ENCODE measurements at regions not wholly inside any gene's neighbourhood (a gene's known extent, or its start where the extent isn't known, plus 50 kb on each side); places are given as distances from the start of the nearest gene placed in this dataset.
"Not testable (repeated sequence)": the region's sequence is repeated elsewhere in the genome, so short reads cannot be mapped to it uniquely, and the experiment has no call there.

- Mint-ChIP-seq H3K4me1 (ENCODE audit: low read depth) (no peaks in the 10 kb centered on the region), H3K9me3 (no peaks in the 10 kb centered on the region), H3K27me3 (peaks cover 7% of the 10 kb centered on the region), H3K4me3 (no peak overlapping the region), H3K36me3 (ENCODE audit: low read depth) (no peaks in the 10 kb centered on the region), H3K27ac (no peak overlapping the region)
These were observed 193.2 kb downstream of the LNPK start for GRCh38 chr2:175808858-175809257.

- Mint-ChIP-seq H3K36me3 (ENCODE audit: low read depth) (no peaks in the 10 kb centered on the region), H3K27ac (no peak overlapping the region), H3K27me3 (peaks cover 7% of the 10 kb centered on the region), H3K4me1 (ENCODE audit: low read depth) (no peaks in the 10 kb centered on the region), H3K4me3 (no peak overlapping the region), H3K9me3 (no peaks in the 10 kb centered on the region)
These were observed 194.0 kb downstream of the LNPK start for GRCh38 chr2:175808078-175808477.

GRCh38 chr2:175807031-175807873 is 194.8 kb downstream of the LNPK start:
- H3K4me1 Mint-ChIP-seq (ENCODE audit: low read depth) = no peaks in the 10 kb centered on the region
- no peak overlapping the region for H3K4me3 Mint-ChIP-seq
- H3K27ac Mint-ChIP-seq = no peak overlapping the region
- no peaks in the 10 kb centered on the region for H3K9me3 Mint-ChIP-seq
- H3K27me3 Mint-ChIP-seq = peaks cover 10% of the 10 kb centered on the region
- H3K36me3 Mint-ChIP-seq (ENCODE audit: low read depth) = no peaks in the 10 kb centered on the region

- H3K4me1 Mint-ChIP-seq (ENCODE audit: low read depth) = no peaks in the 10 kb centered on the region
- H3K27me3 Mint-ChIP-seq = peaks cover 12% of the 10 kb centered on the region
- H3K9me3 Mint-ChIP-seq = no peaks in the 10 kb centered on the region
- H3K4me3 Mint-ChIP-seq = no peak overlapping the region
- H3K36me3 Mint-ChIP-seq (ENCODE audit: low read depth) = no peaks in the 10 kb centered on the region
- H3K27ac Mint-ChIP-seq = no peak overlapping the region
These were observed 195.5 kb downstream of the LNPK start for GRCh38 chr2:175806570-175806969.

- Mint-ChIP-seq H3K36me3 (ENCODE audit: low read depth) (no peaks in the 10 kb centered on the region), H3K4me1 (ENCODE audit: low read depth) (no peaks in the 10 kb centered on the region), H3K27me3 (peaks cover 12% of the 10 kb centered on the region), H3K9me3 (no peaks in the 10 kb centered on the region), H3K4me3 (no peak overlapping the region), H3K27ac (no peak overlapping the region)
These were observed 196.0 kb downstream of the LNPK start for GRCh38 chr2:175806125-175806490.

- Mint-ChIP-seq H3K27me3 (peaks cover 12% of the 10 kb centered on the region), H3K36me3 (ENCODE audit: low read depth) (no peaks in the 10 kb centered on the region), H3K4me1 (ENCODE audit: low read depth) (no peaks in the 10 kb centered on the region), H3K27ac (no peak overlapping the region), H3K4me3 (no peak overlapping the region), H3K9me3 (no peaks in the 10 kb centered on the region)
These were observed 196.5 kb downstream of the LNPK start for GRCh38 chr2:175805442-175806124.

GRCh38 chr2:175804122-175804521 is 197.9 kb downstream of the LNPK start:
- H3K9me3 Mint-ChIP-seq = no peaks in the 10 kb centered on the region
- no peak overlapping the region for H3K4me3 Mint-ChIP-seq
- peaks cover 8% of the 10 kb centered on the region for H3K27me3 Mint-ChIP-seq
- H3K36me3 Mint-ChIP-seq (ENCODE audit: low read depth) = no peaks in the 10 kb centered on the region
- H3K27ac Mint-ChIP-seq = no peak overlapping the region
- no peaks in the 10 kb centered on the region for H3K4me1 Mint-ChIP-seq (ENCODE audit: low read depth)

- H3K27ac Mint-ChIP-seq; H3K9me3 Mint-ChIP-seq; H3K36me3 Mint-ChIP-seq (ENCODE audit: low read depth); H3K27me3 Mint-ChIP-seq; H3K4me3 Mint-ChIP-seq; H3K4me1 Mint-ChIP-seq (ENCODE audit: low read depth): not testable (repeated sequence)
These were observed 205.6 kb downstream of the LNPK start for GRCh38 chr2:175796422-175796821.

GRCh38 chr2:175793648-175794047 is 208.4 kb downstream of the LNPK start:
- H3K27me3 Mint-ChIP-seq = peaks cover 4% of the 10 kb centered on the region
- no peaks in the 10 kb centered on the region for H3K36me3 Mint-ChIP-seq (ENCODE audit: low read depth)
- H3K4me1 Mint-ChIP-seq (ENCODE audit: low read depth) = no peaks in the 10 kb centered on the region
- H3K4me3 Mint-ChIP-seq = no peak overlapping the region
- peaks cover 6% of the 10 kb centered on the region for H3K9me3 Mint-ChIP-seq
- no peak overlapping the region for H3K27ac Mint-ChIP-seq

- no peaks in the 10 kb centered on the region for H3K4me1 Mint-ChIP-seq (ENCODE audit: low read depth)
- H3K27me3 Mint-ChIP-seq = peaks cover 7% of the 10 kb centered on the region
- no peak overlapping the region for H3K27ac Mint-ChIP-seq
- H3K4me3 Mint-ChIP-seq = no peak overlapping the region
- no peaks in the 10 kb centered on the region for H3K36me3 Mint-ChIP-seq (ENCODE audit: low read depth)
- peaks cover 6% of the 10 kb centered on the region for H3K9me3 Mint-ChIP-seq
These were observed 209.2 kb downstream of the LNPK start for GRCh38 chr2:175792881-175793280.

GRCh38 chr2:175792199-175792598 is 209.9 kb downstream of the LNPK start:
- H3K36me3 Mint-ChIP-seq (ENCODE audit: low read depth) = no peaks in the 10 kb centered on the region
- H3K9me3 Mint-ChIP-seq = peaks cover 6% of the 10 kb centered on the region
- H3K27ac Mint-ChIP-seq = no peak overlapping the region
- H3K4me1 Mint-ChIP-seq (ENCODE audit: low read depth) = no peaks in the 10 kb centered on the region
- peaks cover 9% of the 10 kb centered on the region for H3K27me3 Mint-ChIP-seq
- H3K4me3 Mint-ChIP-seq = no peak overlapping the region

- no peak overlapping the region for H3K4me3 Mint-ChIP-seq
- no peaks in the 10 kb centered on the region for H3K4me1 Mint-ChIP-seq (ENCODE audit: low read depth)
- H3K27ac Mint-ChIP-seq = no peak overlapping the region
- peaks cover 16% of the 10 kb centered on the region for H3K27me3 Mint-ChIP-seq
- H3K36me3 Mint-ChIP-seq (ENCODE audit: low read depth) = no peaks in the 10 kb centered on the region
- no peaks in the 10 kb centered on the region for H3K9me3 Mint-ChIP-seq
These were observed 215.5 kb downstream of the LNPK start for GRCh38 chr2:175786471-175787124.

- not testable (repeated sequence) for H3K4me3 Mint-ChIP-seq; H3K36me3 Mint-ChIP-seq (ENCODE audit: low read depth); H3K27me3 Mint-ChIP-seq; H3K27ac Mint-ChIP-seq; H3K9me3 Mint-ChIP-seq; H3K4me1 Mint-ChIP-seq (ENCODE audit: low read depth)
These were observed 224.7 kb downstream of the LNPK start for GRCh38 chr2:175777337-175777736.

- Mint-ChIP-seq H3K9me3 (no peaks in the 10 kb centered on the region), H3K4me1 (ENCODE audit: low read depth) (no peaks in the 10 kb centered on the region), H3K36me3 (ENCODE audit: low read depth) (no peaks in the 10 kb centered on the region), H3K27ac (no peak overlapping the region), H3K27me3 (peaks cover 4% of the 10 kb centered on the region), H3K4me3 (no peak overlapping the region)
These were observed 232.9 kb downstream of the LNPK start for GRCh38 chr2:175769200-175769599.

GRCh38 chr2:175766880-175767279 is 235.2 kb downstream of the LNPK start:
- Mint-ChIP-seq H3K27ac (no peak overlapping the region), H3K36me3 (ENCODE audit: low read depth) (no peaks in the 10 kb centered on the region), H3K27me3 (no peaks in the 10 kb centered on the region), H3K9me3 (no peaks in the 10 kb centered on the region), H3K4me3 (no peak overlapping the region), H3K4me1 (ENCODE audit: low read depth) (no peaks in the 10 kb centered on the region)
